Medulla oblongata (tissue), 1 donor: ENCODE measurements at regions not wholly inside any gene's neighbourhood (a gene's known extent, or its start where the extent isn't known, plus 50 kb on each side); places are given as distances from the start of the nearest gene placed in this dataset.
"Not testable (repeated sequence)": the region's sequence is repeated elsewhere in the genome, so short reads cannot be mapped to it uniquely, and the experiment has no call there.

Experiments
- DNase-seq: peaks from one replicate; pipeline ENCODE4 v3.0.0-alpha.2; 2015; ENCODE audit errors: extremely low spot score

- no peak for DNase-seq
These were observed 193.7 kb downstream of the ZIC5 start for GRCh38 chr13:99777873-99778272.

GRCh38 chr13:99774644-99775043 lies 196.9 kb downstream of the ZIC5 start:
- no peak for DNase-seq

GRCh38 chr13:99768986-99769385 lies 202.6 kb downstream of the ZIC5 start:
- no peak for DNase-seq

GRCh38 chr13:99766641-99767045 lies 204.9 kb downstream of the ZIC5 start:
- DNase-seq: no peak

- no peak for DNase-seq
These were observed 205.7 kb downstream of the ZIC5 start for GRCh38 chr13:99765869-99766268.

GRCh38 chr13:99760456-99760855 lies 211.1 kb downstream of the ZIC5 start:
- DNase-seq: no peak

GRCh38 chr13:99759163-99759552 lies 212.4 kb downstream of the ZIC5 start:
- DNase-seq: no peak

GRCh38 chr13:99758460-99759162 lies 213.0 kb downstream of the ZIC5 start:
- no peak for DNase-seq

- DNase-seq: no peak
These were observed 213.7 kb downstream of the ZIC5 start for GRCh38 chr13:99757756-99758459.

- DNase-seq: no peak
These were observed 215.3 kb downstream of the ZIC5 start for GRCh38 chr13:99756281-99756680.

- not testable (repeated sequence) for DNase-seq
These were observed 216.8 kb downstream of the ZIC5 start for GRCh38 chr13:99754750-99755149.

GRCh38 chr13:99752373-99752772 lies 219.2 kb downstream of the ZIC5 start:
- DNase-seq: no peak

- DNase-seq: no peak
These were observed 219.9 kb downstream of the ZIC5 start for GRCh38 chr13:99751517-99752199.

- DNase-seq: no peak
These were observed 220.6 kb downstream of the ZIC5 start for GRCh38 chr13:99750951-99751350.

- DNase-seq: peak; percentile 29
These were observed 222.1 kb downstream of the ZIC5 start for GRCh38 chr13:99749271-99750019.

- DNase-seq: no peak
These were observed 224.2 kb downstream of the ZIC5 start for GRCh38 chr13:99747403-99747710.

- no peak for DNase-seq
These were observed 224.7 kb downstream of the ZIC5 start for GRCh38 chr13:99746637-99747402.

- DNase-seq: no peak
These were observed 228.5 kb downstream of the ZIC5 start for GRCh38 chr13:99743094-99743493.

GRCh38 chr13:99741960-99742359 lies 229.6 kb downstream of the ZIC5 start:
- DNase-seq: no peak

- no peak for DNase-seq
These were observed 231.2 kb downstream of the ZIC5 start for GRCh38 chr13:99740251-99740979.

- DNase-seq: no peak
These were observed 232.9 kb downstream of the ZIC5 start for GRCh38 chr13:99738626-99739025.
